Endothelial cell of umbilical vein (primary cell): ENCODE measurements at regions not wholly inside any gene's neighbourhood (a gene's known extent, or its start where the extent isn't known, plus 50 kb on each side); places are given as distances from the start of the nearest gene placed in this dataset.
"Not testable (repeated sequence)": the region's sequence is repeated elsewhere in the genome, so short reads cannot be mapped to it uniquely, and the experiment has no call there.

Experiments
- BruUV-seq: library from RNA; stranded (reverse); fragments of 400-500 nt; replicated peaks from 2 replicates; lab custom pipeline; 2021; lab: Mats Ljungman, UMichigan
- CTCF ChIA-PET: fragments of 300-600, 350-600 bp; sonication (Branson Sonifier 250); formaldehyde crosslinking; loops from one replicate; lab custom pipeline; 2021; ENCODE audit warnings: antibody characterized with exemption, inconsistent platforms; lab: Charles Lee
- POLR2A ChIA-PET: fragments of 300-600, 350-600 bp; sonication (Branson Sonifier 250); formaldehyde crosslinking; loops from one replicate; lab custom pipeline; 2021; ENCODE audit warnings: antibody characterized with exemption, inconsistent platforms; lab: Charles Lee
- DNase-seq: peaks from one replicate; pipeline ENCODE4 v3.0.0-alpha.2; 2011; ENCODE audit warnings: low read depth, low spot score
- FAIRE-seq: peaks from 2 replicates; lab custom pipeline; 2011; peaks lifted over from hg19 to GRCh38; lab: Jason Lieb, UNC
- H2AFZ ChIP-seq: 2 replicates; pipeline ENCODE4 v1.6.0; 2012; ENCODE audit warnings: low read depth, low read length, control low read depth, inconsistent platforms
- H3K27ac ChIP-seq: 2 replicates; pipeline ENCODE4 v1.5.1; 2011; ENCODE audit warnings: low read depth, mild to moderate bottlenecking, control low read depth, low read length, moderate library complexity; ENCODE audit not compliant: insufficient read depth
- H3K27me3 ChIP-seq, 2 experiments: 2 replicates each; pipeline versions ENCODE4 v1.6.0 to v1.6.1; 2011; ENCODE audit warnings: low read length in 2 of 2, mixed read lengths in 1 of 2; ENCODE audit not compliant: control insufficient read depth in 2 of 2, insufficient read depth in 2 of 2
- H3K36me3 ChIP-seq, 2 experiments: 2 replicates in 1 of 2; 3 replicates in 1 of 2; pipeline ENCODE4 v1.5.1; 2011; ENCODE audit warnings: low read length in 2 of 2, mild to moderate bottlenecking in 1 of 2, moderate library complexity in 1 of 2; ENCODE audit not compliant: control insufficient read depth in 2 of 2, insufficient read depth in 2 of 2; ENCODE audit errors: extremely low read depth in 1 of 2
- H3K4me1 ChIP-seq: 3 replicates; pipeline ENCODE4 v1.5.1; 2011; ENCODE audit warnings: mild to moderate bottlenecking, low read length; ENCODE audit not compliant: control insufficient read depth, insufficient read depth; ENCODE audit errors: extremely low read depth
- H3K4me2 ChIP-seq: 2 replicates; pipeline ENCODE4 v1.6.1; 2011; ENCODE audit warnings: low read length, control low read depth, mixed read lengths; ENCODE audit not compliant: insufficient read depth
- H3K4me3 ChIP-seq, 3 experiments: fragments of 200-600 bp in 1 of 3; sonication (generic), shearing (Covaris generic) in 1 of 3; replicated peaks in 1 of 3; 2 replicates each; pipeline ENCODE4 v1.5.1; 2011 to 2016; ENCODE audit warnings: control low read depth in 3 of 3, low read length in 3 of 3, mild to moderate bottlenecking in 2 of 3, inconsistent platforms in 1 of 3, low read depth in 1 of 3, moderate library complexity in 1 of 3; ENCODE audit not compliant: insufficient read depth in 1 of 3
- H3K79me2 ChIP-seq: 2 replicates; pipeline ENCODE4 v1.6.0; 2012; ENCODE audit warnings: low read length, inconsistent platforms; ENCODE audit not compliant: control insufficient read depth, insufficient read depth
- H3K9ac ChIP-seq: replicated peaks from 2 replicates; pipeline ENCODE3; 2011; ENCODE audit warnings: low read length, control low read depth; ENCODE audit not compliant: insufficient read depth; ENCODE audit errors: extremely low read depth
- H3K9me1 ChIP-seq: replicated peaks from 3 replicates; pipeline ENCODE4 v1.6.0; 2011; ENCODE audit warnings: mild to moderate bottlenecking, low read length; ENCODE audit not compliant: control insufficient read depth, insufficient read depth; ENCODE audit errors: extremely low read depth
- H3K9me3 ChIP-seq: replicated peaks from 2 replicates; pipeline ENCODE4 v1.5.1; 2012; ENCODE audit warnings: low read length, inconsistent platforms; ENCODE audit not compliant: control insufficient read depth, insufficient read depth
- H4K20me1 ChIP-seq: replicated peaks from 2 replicates; pipeline ENCODE3; 2011; ENCODE audit warnings: mild to moderate bottlenecking, low read length; ENCODE audit not compliant: control insufficient read depth, insufficient read depth; ENCODE audit errors: extremely low read depth
- EZH2 ChIP-seq: IDR thresholded peaks from 2 replicates; pipeline ENCODE4 v1.6.1; 2012; ENCODE audit warnings: borderline replicate concordance, low read depth, mild to moderate bottlenecking, moderate library complexity, low read length, inconsistent platforms; ENCODE audit not compliant: severe bottlenecking
- FOS ChIP-seq: IDR thresholded peaks from 2 replicates; pipeline ENCODE4 v1.6.1; 2011; ENCODE audit warnings: mild to moderate bottlenecking, low read length, moderate library complexity, borderline replicate concordance; ENCODE audit not compliant: insufficient read depth
- GATA2 ChIP-seq: IDR thresholded peaks from 2 replicates; pipeline ENCODE4 v1.7.0; 2011; ENCODE audit warnings: low read depth, mild to moderate bottlenecking, moderate library complexity, mixed read lengths, low read length; ENCODE audit not compliant: insufficient read length, insufficient read depth
- JUN ChIP-seq: IDR thresholded peaks from 2 replicates; pipeline ENCODE4 v1.6.1; 2011; ENCODE audit warnings: borderline replicate concordance, low read depth; ENCODE audit not compliant: insufficient read length, insufficient read depth
- MYC ChIP-seq: IDR thresholded peaks from one replicate; pipeline ENCODE4 v1.6.1; 2011; ENCODE audit warnings: mild to moderate bottlenecking, low read depth, low read length
- POLR2A ChIP-seq: IDR thresholded peaks from 2 replicates; pipeline ENCODE4 v1.6.1; 2012; ENCODE audit warnings: low read depth, mild to moderate bottlenecking, control low read depth, low read length
- POLR2AphosphoS5 ChIP-seq: IDR thresholded peaks from 2 replicates; pipeline ENCODE4 v1.6.1; 2012; ENCODE audit warnings: low read depth, mild to moderate bottlenecking, control low read depth, low read length, moderate library complexity; ENCODE audit not compliant: insufficient read depth
- dilution Hi-C: fragments of 300-500 bp; cut with MboI; formaldehyde crosslinking; loops from one replicate; pipeline ENCODE4 v1.15.0; 2019; ENCODE audit warnings: low sequenced_read_pairs; ENCODE audit not compliant: extremely low pct_ligation_motif_present
- intact Hi-C: fragments of 100-400 bp; cut with micrococcal nuclease; formaldehyde crosslinking; loops from one replicate; pipeline ENCODE4 v1.10.0; 2022
- TF ChIP-seq, protein P1 (sequence below): IDR thresholded peaks from 2 replicates; pipeline ENCODE4 v1.6.1; 2011; ENCODE audit not compliant: insufficient read depth, insufficient read length
- TF ChIP-seq, protein P2 (sequence below), 2 donors: IDR thresholded peaks; 1 replicate in 1 of 2; 2 replicates in 1 of 2; pipeline ENCODE4 v1.5.1; 2011; ENCODE audit warnings: low read length in 2 of 2, mild to moderate bottlenecking in 2 of 2, moderate library complexity in 2 of 2, control low read depth in 1 of 2, inconsistent platforms in 1 of 2, low read depth in 1 of 2; ENCODE audit not compliant: insufficient read depth in 1 of 2; ENCODE audit errors: extremely low read depth in 1 of 2

DNA sequence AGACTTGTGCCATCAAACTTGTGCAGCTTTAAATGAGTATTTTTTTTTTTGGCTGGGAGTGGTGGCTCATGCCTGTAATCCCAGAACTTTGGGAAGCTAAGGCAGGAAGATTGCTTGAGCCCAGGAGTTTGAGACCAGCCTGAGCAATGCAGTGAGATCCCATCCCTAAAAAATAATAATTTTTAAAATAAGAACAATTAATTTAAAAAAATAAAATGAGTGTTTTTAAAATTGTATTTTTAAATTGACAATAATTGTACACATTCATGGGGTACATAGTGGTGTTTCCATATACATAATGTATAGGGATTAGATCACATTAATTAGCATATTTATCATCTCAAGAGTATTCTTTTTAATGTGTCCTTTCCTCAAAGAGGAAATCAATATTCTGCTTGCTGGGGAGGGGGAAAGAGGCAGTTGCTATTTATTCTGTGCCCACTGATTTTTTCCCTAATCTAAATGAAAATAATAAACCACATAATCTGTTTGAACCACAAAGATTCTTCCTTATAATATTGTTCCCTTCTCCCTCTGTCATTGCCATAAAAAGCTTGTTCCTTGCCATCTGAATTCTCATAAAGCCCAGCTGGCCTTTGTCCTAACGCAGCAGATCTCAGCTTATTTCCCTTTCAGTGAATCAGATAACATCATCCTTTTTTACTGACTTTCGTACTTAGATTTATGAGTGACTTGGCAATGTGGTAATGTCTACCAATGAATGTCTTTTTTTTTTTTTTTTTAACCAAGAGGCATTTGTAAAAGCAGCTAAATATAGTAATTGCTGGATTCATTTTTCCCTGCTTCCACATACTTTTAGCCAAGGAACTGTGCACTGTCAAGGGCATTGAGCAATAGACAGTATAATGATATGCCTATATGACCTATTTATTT, 81.8 kb upstream of the RUBCNL start:
- DNase-seq: no peak
- no TSS peak for BruUV-seq
- Histone ChIP-seq H3K9ac (no peak overlapping the region), H3K79me2 (no peaks in the 10 kb centered on the region), H4K20me1 (no peaks in the 10 kb centered on the region), H3K27ac (no peak overlapping the region), H3K9me1 (no peaks in the 10 kb centered on the region), H3K4me3 (no peak overlapping the region), H3K9me3 (no peaks in the 10 kb centered on the region), H3K4me2 (no peak overlapping the region), H3K27me3 (no peaks in the 10 kb centered on the region), H2AFZ (no peak overlapping the region), H3K36me3 (no peaks in the 10 kb centered on the region), H3K4me1 (no peaks in the 10 kb centered on the region)
- ChIA-PET POLR2A (no interaction called here), CTCF (no interaction called here)
- TF ChIP-seq MYC (no peak), FOS (no peak), GATA2 (no peak), EZH2 (no peak), POLR2AphosphoS5 (no peak), JUN (no peak), POLR2A (no peak)
- TF ChIP-seq, protein P1, sequence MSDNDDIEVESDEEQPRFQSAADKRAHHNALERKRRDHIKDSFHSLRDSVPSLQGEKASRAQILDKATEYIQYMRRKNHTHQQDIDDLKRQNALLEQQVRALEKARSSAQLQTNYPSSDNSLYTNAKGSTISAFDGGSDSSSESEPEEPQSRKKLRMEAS: no peak
- TF ChIP-seq, protein P2, sequence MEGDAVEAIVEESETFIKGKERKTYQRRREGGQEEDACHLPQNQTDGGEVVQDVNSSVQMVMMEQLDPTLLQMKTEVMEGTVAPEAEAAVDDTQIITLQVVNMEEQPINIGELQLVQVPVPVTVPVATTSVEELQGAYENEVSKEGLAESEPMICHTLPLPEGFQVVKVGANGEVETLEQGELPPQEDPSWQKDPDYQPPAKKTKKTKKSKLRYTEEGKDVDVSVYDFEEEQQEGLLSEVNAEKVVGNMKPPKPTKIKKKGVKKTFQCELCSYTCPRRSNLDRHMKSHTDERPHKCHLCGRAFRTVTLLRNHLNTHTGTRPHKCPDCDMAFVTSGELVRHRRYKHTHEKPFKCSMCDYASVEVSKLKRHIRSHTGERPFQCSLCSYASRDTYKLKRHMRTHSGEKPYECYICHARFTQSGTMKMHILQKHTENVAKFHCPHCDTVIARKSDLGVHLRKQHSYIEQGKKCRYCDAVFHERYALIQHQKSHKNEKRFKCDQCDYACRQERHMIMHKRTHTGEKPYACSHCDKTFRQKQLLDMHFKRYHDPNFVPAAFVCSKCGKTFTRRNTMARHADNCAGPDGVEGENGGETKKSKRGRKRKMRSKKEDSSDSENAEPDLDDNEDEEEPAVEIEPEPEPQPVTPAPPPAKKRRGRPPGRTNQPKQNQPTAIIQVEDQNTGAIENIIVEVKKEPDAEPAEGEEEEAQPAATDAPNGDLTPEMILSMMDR (IDR thresholded peaks at IDR 0.05; ENCODE audit: extremely low read depth in 1 of 2, insufficient read depth in 1 of 2, low read depth in 1 of 2, low read length in 2 of 2): no peak
- dilution Hi-C loops (no loop called here), intact Hi-C loops (no loop called here)
- no peak for FAIRE-seq

DNA sequence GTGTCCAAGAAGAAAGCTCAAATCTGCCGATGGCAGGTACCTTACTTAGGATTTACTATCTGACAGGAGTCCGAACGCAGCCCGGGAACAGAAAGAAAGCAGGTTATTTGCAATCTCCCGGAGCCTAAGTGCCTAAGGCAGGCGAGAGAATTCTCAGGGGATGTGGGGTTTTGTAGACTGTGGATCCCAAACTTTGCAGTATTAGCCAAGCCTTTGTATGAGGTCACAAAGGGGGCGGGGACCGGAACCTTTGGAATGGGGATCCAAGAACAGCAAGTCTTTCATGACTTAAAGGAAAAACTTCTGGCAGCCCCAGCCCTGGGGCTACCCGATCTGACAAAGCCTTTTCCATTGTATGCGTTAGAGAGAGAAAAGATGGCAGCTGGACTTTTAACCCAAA, 80.6 kb upstream of the RUBCNL start:
- dilution Hi-C loops, H3K4me2 ChIP-seq, H3K36me3 ChIP-seq, H3K27ac ChIP-seq, intact Hi-C loops, CTCF ChIA-PET, H3K9me3 ChIP-seq, DNase-seq, FAIRE-seq, H3K27me3 ChIP-seq, H3K4me1 ChIP-seq, H3K4me3 ChIP-seq, H3K9me1 ChIP-seq, POLR2A ChIA-PET, H4K20me1 ChIP-seq, BruUV-seq, H3K79me2 ChIP-seq, H3K9ac ChIP-seq, H2AFZ ChIP-seq: not testable (repeated sequence)

DNA sequence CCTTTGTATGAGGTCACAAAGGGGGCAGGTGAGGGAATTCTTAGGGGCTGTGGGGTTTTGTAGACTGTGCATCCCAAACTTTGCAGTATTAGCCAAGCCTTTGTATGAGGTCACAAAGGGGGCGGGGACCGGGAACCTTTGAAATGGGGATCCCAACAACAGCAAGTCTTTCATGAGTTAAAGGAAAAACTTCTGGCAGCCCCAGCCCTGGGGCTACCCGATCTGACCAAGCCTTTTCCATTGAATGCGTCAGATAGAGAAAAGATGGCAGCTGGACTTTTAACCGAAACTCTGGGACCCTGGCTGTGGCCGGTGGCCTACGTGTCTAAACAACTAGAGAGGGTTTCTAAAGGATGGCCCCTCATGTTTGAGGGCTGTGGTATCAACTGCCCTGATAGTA, 79.0 kb upstream of the RUBCNL start:
- H2AFZ ChIP-seq, H3K4me2 ChIP-seq, H3K79me2 ChIP-seq, FAIRE-seq, H3K36me3 ChIP-seq, CTCF ChIA-PET, H3K4me3 ChIP-seq, H4K20me1 ChIP-seq, dilution Hi-C loops, H3K27ac ChIP-seq, intact Hi-C loops, H3K9me3 ChIP-seq, H3K9me1 ChIP-seq, H3K4me1 ChIP-seq, POLR2A ChIA-PET, H3K27me3 ChIP-seq, H3K9ac ChIP-seq, DNase-seq, BruUV-seq: not testable (repeated sequence)
